Occipital lobe (tissue), 1 donor: ENCODE measurements at regions not wholly inside any gene's neighbourhood (a gene's known extent, or its start where the extent isn't known, plus 50 kb on each side); places are given as distances from the start of the nearest gene placed in this dataset.

Source experiments
- DNase-seq: peaks from one replicate; lab custom pipeline; 2025; lab: John Stamatoyannopoulos, UW

- no peak for DNase-seq
Measured at GRCh38 chr14:98176892-98177291, 1095.1 kb downstream of the BCL11B start.

DNA sequence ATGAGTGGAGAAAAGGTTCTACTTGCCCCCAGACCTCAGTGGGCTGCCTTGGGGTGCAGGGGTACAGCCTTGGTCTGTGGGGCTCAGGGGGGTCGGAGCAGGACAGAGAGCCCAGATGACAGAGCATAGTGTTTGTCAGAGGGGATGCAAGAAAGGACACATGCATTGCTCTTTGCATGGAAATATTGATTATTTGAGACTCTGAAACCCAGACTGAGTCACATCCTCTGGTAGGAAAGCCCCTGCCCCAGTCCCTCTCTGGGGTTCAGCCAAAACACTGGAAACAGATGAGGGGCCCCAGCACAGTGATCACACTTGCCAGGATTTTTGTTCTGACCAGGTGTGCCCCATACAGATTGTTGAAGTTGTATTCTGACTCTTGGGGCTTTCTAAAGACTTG is 1094.4 kb downstream of the BCL11B start:
- DNase-seq: no peak

DNA sequence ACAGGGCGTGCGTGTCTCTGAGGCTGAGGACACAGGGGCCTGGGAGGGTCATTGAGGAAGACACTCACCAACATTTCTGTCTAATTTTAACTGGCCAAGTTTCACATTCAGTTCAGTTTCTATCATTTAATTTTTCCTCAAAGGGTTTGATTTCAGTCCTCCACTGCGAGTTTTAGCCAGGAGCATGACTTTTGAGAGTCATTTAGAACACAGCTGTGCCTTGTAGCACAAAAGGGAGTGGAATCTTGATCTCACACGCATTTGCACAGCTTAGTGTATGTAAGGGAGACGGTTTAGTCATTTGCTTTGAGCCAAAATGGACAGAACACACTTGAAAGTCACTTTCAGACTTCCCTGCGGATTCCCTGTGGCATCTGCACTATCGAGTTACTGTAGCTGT is 1090.8 kb downstream of the BCL11B start:
- no peak for DNase-seq

- no peak for DNase-seq
Measured at GRCh38 chr14:98181768-98182167, 1090.2 kb downstream of the BCL11B start.

GRCh38 chr14:98182393-98183055 is 1089.5 kb downstream of the BCL11B start:
- no peak for DNase-seq

DNA sequence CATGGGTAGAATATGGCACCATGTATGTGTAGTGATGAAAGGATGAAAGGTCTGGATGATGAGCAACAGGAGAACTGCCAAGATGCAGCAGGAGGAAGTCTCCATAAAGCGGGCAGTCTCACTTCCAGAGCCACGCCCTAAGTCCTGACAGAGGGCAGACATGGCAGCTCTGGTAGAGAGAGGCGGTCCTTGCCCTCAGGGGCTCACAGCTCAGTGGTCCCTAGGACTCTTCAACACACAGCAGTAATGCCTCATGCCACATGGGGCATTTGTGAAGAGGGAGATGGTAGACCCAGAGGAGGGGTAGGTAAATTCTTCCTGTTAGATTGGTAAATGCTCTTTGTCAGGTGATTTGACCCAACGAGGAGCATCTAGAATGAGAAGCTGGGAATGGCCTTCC is 1088.4 kb downstream of the BCL11B start:
- DNase-seq: no peak

DNA sequence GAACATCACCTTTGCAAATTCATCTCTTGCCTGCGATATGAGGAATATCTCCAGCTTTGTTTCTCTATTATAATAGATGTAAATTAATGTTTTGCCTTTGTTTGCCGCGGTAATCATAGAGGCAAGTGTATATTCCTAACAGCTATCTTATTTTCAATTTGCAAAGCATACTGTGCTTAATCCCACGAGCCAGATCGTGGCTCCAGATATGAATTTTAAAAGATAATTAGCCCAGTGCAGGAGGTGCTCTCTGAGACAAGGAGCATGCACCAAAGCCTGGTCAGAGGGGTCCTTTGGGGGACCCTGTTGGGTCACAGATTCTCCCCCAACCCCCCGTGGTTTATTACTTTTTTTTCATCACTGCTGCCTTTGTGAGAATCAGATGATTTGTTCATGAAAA is 1087.5 kb downstream of the BCL11B start:
- DNase-seq: no peak

- no peak for DNase-seq
Measured at GRCh38 chr14:98185036-98185435, 1087.0 kb downstream of the BCL11B start.

DNA sequence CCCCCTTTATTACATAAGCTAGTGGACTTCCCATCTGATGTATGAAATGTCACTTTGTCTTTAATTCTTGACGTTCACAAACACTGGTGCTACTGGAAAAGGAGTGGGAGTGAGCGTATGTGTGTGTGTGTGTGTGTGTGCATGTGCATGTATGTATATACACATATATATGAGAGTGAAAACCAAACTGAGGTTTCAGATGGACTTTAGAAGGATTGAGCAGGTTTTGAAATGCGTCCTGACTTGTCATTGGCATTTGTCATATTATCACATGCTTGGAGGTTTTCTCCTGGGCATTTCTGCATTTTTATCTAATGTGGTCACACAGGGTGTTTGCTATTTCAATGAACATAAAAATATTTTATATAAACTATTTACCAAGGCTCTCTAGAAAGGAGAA is 1085.9 kb downstream of the BCL11B start:
- DNase-seq: no peak

DNA sequence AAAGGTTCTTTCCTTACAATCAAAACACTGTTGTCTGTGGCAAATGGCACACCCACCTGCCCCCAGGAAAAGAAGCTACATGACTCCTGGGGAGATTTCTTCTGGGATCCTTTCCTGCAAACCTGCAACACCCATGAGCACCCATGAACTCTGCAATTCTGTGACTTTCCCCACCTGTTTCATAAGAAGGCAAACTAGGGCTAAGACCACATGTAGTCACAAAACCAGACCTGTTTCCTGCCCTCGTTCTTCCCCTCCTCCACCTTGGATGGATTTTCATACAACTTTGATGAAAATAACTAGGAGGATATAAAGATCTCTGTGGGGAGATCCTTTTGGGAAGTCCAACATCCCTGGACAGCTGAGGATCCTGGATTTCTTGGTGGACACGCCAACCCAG is 1084.7 kb downstream of the BCL11B start:
- no peak for DNase-seq

DNA sequence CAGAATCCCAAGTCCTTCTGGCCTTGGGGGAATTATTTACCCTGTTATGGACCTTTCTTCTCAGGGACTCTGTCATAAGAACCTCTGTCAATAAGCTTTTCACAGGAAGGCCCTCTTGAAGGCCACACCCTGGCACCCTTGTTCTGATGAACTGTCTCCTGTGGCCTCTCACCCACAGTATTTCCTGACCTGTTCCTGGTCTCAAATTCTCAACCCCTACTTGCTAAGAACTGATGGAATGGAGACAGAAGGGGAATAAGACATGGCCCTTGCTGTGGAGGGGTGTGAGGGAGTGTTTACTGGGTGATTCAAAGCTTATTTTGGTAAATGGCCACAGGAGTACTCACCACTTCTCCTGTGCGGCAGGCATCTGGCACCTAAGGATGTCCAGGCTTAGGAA is 1082.9 kb downstream of the BCL11B start:
- DNase-seq: no peak

DNA sequence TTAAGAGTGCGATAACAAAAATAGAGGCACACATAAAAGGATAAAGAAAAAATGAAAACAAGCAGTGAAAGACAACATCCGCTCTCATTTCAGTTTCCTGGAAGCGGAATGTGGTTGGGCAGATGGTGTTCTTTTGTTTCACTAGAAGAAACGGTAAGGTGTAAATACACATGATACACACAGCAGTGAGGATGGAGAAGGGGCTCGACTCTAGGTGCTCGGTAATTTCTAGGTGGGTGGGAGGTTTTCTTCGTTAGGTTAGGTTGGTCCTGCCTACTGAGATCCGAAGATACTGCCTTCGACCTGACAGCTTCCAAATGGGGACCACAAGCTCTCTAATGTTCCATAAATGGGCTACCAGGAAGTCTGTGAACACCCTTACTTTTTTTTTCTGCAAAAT is 1082.5 kb downstream of the BCL11B start:
- DNase-seq: no peak

GRCh38 chr14:98189944-98190343 is 1082.1 kb downstream of the BCL11B start:
- no peak for DNase-seq

GRCh38 chr14:98192946-98193345 is 1079.1 kb downstream of the BCL11B start:
- no peak for DNase-seq

GRCh38 chr14:98194821-98195220 is 1077.2 kb downstream of the BCL11B start:
- DNase-seq: no peak

- no peak for DNase-seq
Measured at GRCh38 chr14:98195256-98195655, 1076.7 kb downstream of the BCL11B start.

DNA sequence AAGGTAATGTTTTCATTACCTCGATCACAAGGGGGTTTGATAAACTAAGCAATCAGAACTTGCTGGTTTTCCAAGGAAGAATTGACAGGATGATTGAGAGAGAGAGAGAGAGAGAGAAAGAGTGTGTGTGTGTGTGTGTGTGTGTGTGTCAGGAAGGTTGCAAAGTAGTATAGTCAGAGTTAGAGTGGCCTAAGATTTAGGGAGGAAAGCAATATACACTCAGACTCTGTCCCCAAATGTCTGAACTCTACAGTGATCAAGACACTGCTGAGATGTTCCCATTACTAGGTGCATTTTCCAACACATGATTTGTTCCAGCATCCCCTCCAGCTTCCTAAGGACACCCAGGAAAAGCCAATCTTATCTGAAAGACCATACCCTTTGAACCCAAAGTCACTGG is 1074.1 kb downstream of the BCL11B start:
- DNase-seq: no peak

- DNase-seq: no peak
Measured at GRCh38 chr14:98198385-98198784, 1073.6 kb downstream of the BCL11B start.

- DNase-seq: no peak
Measured at GRCh38 chr14:98200601-98201000, 1071.4 kb downstream of the BCL11B start.

DNA sequence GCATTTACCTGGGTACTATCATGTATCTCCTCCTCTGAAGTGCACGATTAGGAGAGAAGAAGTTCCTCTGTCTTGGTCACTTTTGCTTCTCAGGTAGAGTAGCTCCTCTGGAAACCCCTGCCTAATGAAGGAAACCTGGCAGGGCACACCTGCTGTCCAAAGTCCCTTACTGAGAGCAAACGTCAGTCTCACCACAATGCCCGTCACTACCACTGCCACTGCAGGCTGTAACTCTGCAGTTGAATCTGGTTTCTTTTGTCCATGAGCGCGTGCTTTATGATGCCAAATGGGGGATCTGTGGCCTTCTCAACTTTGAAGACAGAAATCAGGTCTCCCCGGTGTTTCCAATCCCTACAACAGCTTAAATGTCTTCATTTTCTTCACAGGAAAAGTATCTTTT is 1068.6 kb downstream of the BCL11B start:
- no peak for DNase-seq

DNA sequence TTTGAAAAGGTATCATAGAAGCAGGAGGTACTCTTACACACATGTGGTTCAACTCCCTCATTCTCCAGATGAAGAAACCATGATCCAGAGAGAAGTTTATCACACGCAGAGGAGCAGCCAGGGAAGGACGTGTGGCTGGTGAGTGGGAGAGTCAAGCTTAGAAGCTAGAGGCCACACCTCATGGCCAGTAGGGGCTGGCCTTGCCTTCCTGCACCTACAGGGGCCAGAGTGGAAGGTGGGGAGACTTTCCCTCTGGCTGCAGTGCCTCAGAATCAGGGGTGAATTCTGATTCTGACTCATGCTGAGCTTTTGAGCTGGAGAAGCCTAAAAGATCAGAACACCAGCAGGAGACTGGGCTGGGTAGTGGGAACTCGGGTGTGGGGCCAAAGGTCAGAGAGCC is 1067.9 kb downstream of the BCL11B start:
- no peak for DNase-seq

DNA sequence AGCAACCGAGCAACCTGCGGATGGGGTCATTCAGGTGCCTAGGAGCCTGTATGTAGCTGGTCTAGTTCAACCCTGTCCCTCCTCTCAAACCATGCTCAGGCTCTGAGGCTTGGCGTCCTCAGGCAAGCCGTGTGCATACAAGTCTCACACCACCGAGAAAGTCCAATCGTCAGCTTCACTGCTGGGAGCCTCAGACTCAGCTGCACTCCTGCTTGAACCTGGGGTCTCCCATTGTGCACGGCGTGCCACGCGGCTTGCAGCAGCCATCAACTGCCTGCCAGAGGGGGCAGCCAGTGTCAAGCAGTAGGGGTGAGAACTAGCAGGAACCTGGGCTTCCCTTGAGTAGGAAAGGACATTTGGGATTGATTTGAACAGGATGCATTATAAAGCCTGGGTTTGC is 1064.6 kb downstream of the BCL11B start:
- no peak for DNase-seq

DNA sequence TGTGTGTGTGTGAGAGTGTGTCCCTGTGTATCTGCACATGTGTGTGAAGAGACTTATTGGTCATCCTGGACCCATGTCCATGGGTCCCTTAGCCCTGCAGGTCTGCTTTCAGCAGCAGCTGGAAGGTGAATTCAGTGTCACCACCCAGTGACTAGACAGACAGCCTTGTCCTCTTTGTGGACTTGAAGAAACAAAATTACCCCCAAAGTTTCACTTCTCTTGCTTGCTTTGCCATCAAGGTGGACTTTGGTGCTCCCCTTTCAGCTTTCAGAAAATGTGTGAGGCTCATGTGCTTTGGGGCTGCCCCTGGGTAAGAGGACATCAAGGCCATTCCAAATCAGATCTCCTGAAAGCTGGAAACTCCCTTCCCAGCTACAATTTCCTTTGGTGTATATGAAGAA is 1063.8 kb downstream of the BCL11B start:
- no peak for DNase-seq

- no peak for DNase-seq
Measured at GRCh38 chr14:98208943-98209342, 1063.1 kb downstream of the BCL11B start.
